GM19438 (cell line): ENCODE measurements at regions not wholly inside any gene's neighbourhood (a gene's known extent, or its start where the extent isn't known, plus 50 kb on each side); places are given as distances from the start of the nearest gene placed in this dataset.
"Not testable (repeated sequence)": the region's sequence is repeated elsewhere in the genome, so short reads cannot be mapped to it uniquely, and the experiment has no call there.

ENCODE experiments used
- ATAC-seq: cut with Tn5 transposase; IDR thresholded peaks from one replicate; pipeline ENCODE4 v1.9.1; 2021; ENCODE audit warnings: low read depth; ENCODE audit not compliant: unreplicated experiment

GRCh38 chr11:130550150-130550549 is 101.7 kb downstream of the ADAMTS15 start:
- no peak for ATAC-seq

- ATAC-seq = no peak
Measured at GRCh38 chr11:130550984-130551383, 102.5 kb downstream of the ADAMTS15 start.

- no peak for ATAC-seq
Measured at GRCh38 chr11:130551388-130551787, 102.9 kb downstream of the ADAMTS15 start.

- ATAC-seq = no peak
Measured at GRCh38 chr11:130553306-130553705, 104.9 kb downstream of the ADAMTS15 start.

GRCh38 chr11:130554241-130555055 is 106.0 kb downstream of the ADAMTS15 start:
- ATAC-seq = no peak

GRCh38 chr11:130555251-130555841 is 106.9 kb downstream of the ADAMTS15 start:
- ATAC-seq = no peak

- ATAC-seq = no peak
Measured at GRCh38 chr11:130560000-130560780, 111.7 kb downstream of the ADAMTS15 start.

GRCh38 chr11:130560781-130561109 is 112.3 kb downstream of the ADAMTS15 start:
- ATAC-seq = no peak

GRCh38 chr11:130561441-130561881 is 113.0 kb downstream of the ADAMTS15 start:
- ATAC-seq = no peak

GRCh38 chr11:130562549-130562948 is 114.1 kb downstream of the ADAMTS15 start:
- no peak for ATAC-seq

- ATAC-seq = not testable (repeated sequence)
Measured at GRCh38 chr11:130566360-130566759, 117.9 kb downstream of the ADAMTS15 start.

GRCh38 chr11:130571519-130571918 is 123.1 kb downstream of the ADAMTS15 start:
- no peak for ATAC-seq

- ATAC-seq = no peak
Measured at GRCh38 chr11:130571947-130572584, 123.6 kb downstream of the ADAMTS15 start.

GRCh38 chr11:130573767-130574166 is 125.3 kb downstream of the ADAMTS15 start:
- no peak for ATAC-seq

- ATAC-seq = no peak
Measured at GRCh38 chr11:130574740-130575139, 126.3 kb downstream of the ADAMTS15 start.

GRCh38 chr11:130576146-130576545 is 127.7 kb downstream of the ADAMTS15 start:
- ATAC-seq = no peak

GRCh38 chr11:130578738-130579368 is 130.4 kb downstream of the ADAMTS15 start:
- no peak for ATAC-seq

GRCh38 chr11:130580372-130580771 is 131.9 kb downstream of the ADAMTS15 start:
- no peak for ATAC-seq

- no peak for ATAC-seq
Measured at GRCh38 chr11:130580891-130581492, 132.5 kb downstream of the ADAMTS15 start.

- no peak for ATAC-seq
Measured at GRCh38 chr11:130581646-130582045, 133.2 kb downstream of the ADAMTS15 start.
